ENCODE measurements at regions not wholly inside any gene's neighbourhood (a gene's known extent, or its start where the extent isn't known, plus 50 kb on each side); places are given as distances from the start of the nearest gene placed in this dataset.

- H4K20me1 ChIP-seq (ENCODE audit: control insufficient read depth, extremely low read depth, insufficient read depth, low read length), result no peaks in the 10 kb centered on the region
- peak overlapping the region; percentile 52 for H3K4me2 ChIP-seq (ENCODE audit: extremely low read depth, insufficient read depth, low read length)
- no peak overlapping the region for H3K27ac ChIP-seq (ENCODE audit: insufficient read depth, low read length)
- H3K9me3 ChIP-seq (ENCODE audit: control insufficient read depth, insufficient read depth, low read depth, low read length), result no peaks in the 10 kb centered on the region
- TF ChIP-seq CTCF (conservative IDR thresholded peaks at IDR 0.05 in 1 of 2, IDR thresholded peaks at IDR 0.05 in 1 of 2; ENCODE audit: low read depth in 1 of 2, low read length in 2 of 2) (no peak), EZH2 (IDR thresholded peaks at IDR 0.05; ENCODE audit: low read length, missing control alignments) (no peak)
- H3K9ac ChIP-seq (ENCODE audit: insufficient read depth, low read length), result no peak overlapping the region
- H2AFZ ChIP-seq (ENCODE audit: low read length), result no peak overlapping the region
- no peak overlapping the region for H3K4me3 ChIP-seq (replicated peaks in 1 of 4; ENCODE audit: control extremely low read depth in 1 of 4, insufficient read depth in 1 of 4, low read depth in 3 of 4, low read length in 4 of 4)
- no peaks in the 10 kb centered on the region for H3K36me3 ChIP-seq (ENCODE audit: control insufficient read depth, insufficient read depth, low read length)
- peaks cover 6% of the 10 kb centered on the region for H3K4me1 ChIP-seq (ENCODE audit: control insufficient read depth, extremely low read depth, insufficient read depth, low read length)
- DNase-seq (ENCODE audit: low read depth in 2 of 2), result peak; percentile 60 to 73
- H3K27me3 ChIP-seq (ENCODE audit: control insufficient read depth, insufficient read depth, low read length), result no peaks in the 10 kb centered on the region
- H3K79me2 ChIP-seq (ENCODE audit: control insufficient read depth, insufficient read depth, low read length), result no peaks in the 10 kb centered on the region
These were observed 832.1 kb upstream of the INTU start for GRCh38 chr4:126800575-126801141.

GRCh38 chr4:126807132-126807531, 825.6 kb upstream of the INTU start:
- no peak for DNase-seq (ENCODE audit: low read depth in 2 of 2)
- no peak overlapping the region for H3K4me3 ChIP-seq (replicated peaks in 1 of 4; ENCODE audit: control extremely low read depth in 1 of 4, insufficient read depth in 1 of 4, low read depth in 3 of 4, low read length in 4 of 4)
- H3K4me2 ChIP-seq (ENCODE audit: extremely low read depth, insufficient read depth, low read length), result no peak overlapping the region
- no peaks in the 10 kb centered on the region for H4K20me1 ChIP-seq (ENCODE audit: control insufficient read depth, extremely low read depth, insufficient read depth, low read length)
- no peak overlapping the region for H3K27ac ChIP-seq (ENCODE audit: insufficient read depth, low read length)
- H3K4me1 ChIP-seq (ENCODE audit: control insufficient read depth, extremely low read depth, insufficient read depth, low read length), result no peaks in the 10 kb centered on the region
- no peak for TF ChIP-seq CTCF (conservative IDR thresholded peaks at IDR 0.05 in 1 of 2, IDR thresholded peaks at IDR 0.05 in 1 of 2; ENCODE audit: low read depth in 1 of 2, low read length in 2 of 2)
- TF ChIP-seq EZH2 (IDR thresholded peaks at IDR 0.05; ENCODE audit: low read length, missing control alignments), result no peak
- H3K27me3 ChIP-seq (ENCODE audit: control insufficient read depth, insufficient read depth, low read length), result no peaks in the 10 kb centered on the region
- H2AFZ ChIP-seq (ENCODE audit: low read length), result peak overlapping the region; percentile 2
- H3K9me3 ChIP-seq (ENCODE audit: control insufficient read depth, insufficient read depth, low read depth, low read length), result no peaks in the 10 kb centered on the region
- no peaks in the 10 kb centered on the region for H3K79me2 ChIP-seq (ENCODE audit: control insufficient read depth, insufficient read depth, low read length)
- H3K9ac ChIP-seq (ENCODE audit: insufficient read depth, low read length), result no peak overlapping the region
- H3K36me3 ChIP-seq (ENCODE audit: control insufficient read depth, insufficient read depth, low read length), result no peaks in the 10 kb centered on the region

- no peaks in the 10 kb centered on the region for H3K36me3 ChIP-seq (ENCODE audit: control insufficient read depth, insufficient read depth, low read length)
- H3K4me3 ChIP-seq (replicated peaks in 1 of 4; ENCODE audit: control extremely low read depth in 1 of 4, insufficient read depth in 1 of 4, low read depth in 3 of 4, low read length in 4 of 4), result no peak overlapping the region
- H3K4me2 ChIP-seq (ENCODE audit: extremely low read depth, insufficient read depth, low read length), result no peak overlapping the region
- H3K27ac ChIP-seq (ENCODE audit: insufficient read depth, low read length), result no peak overlapping the region
- no peak for TF ChIP-seq CTCF (conservative IDR thresholded peaks at IDR 0.05 in 1 of 2, IDR thresholded peaks at IDR 0.05 in 1 of 2; ENCODE audit: low read depth in 1 of 2, low read length in 2 of 2)
- H2AFZ ChIP-seq (ENCODE audit: low read length), result no peak overlapping the region
- no peaks in the 10 kb centered on the region for H3K79me2 ChIP-seq (ENCODE audit: control insufficient read depth, insufficient read depth, low read length)
- H3K9me3 ChIP-seq (ENCODE audit: control insufficient read depth, insufficient read depth, low read depth, low read length), result no peaks in the 10 kb centered on the region
- H3K9ac ChIP-seq (ENCODE audit: insufficient read depth, low read length), result no peak overlapping the region
- no peak for DNase-seq (ENCODE audit: low read depth in 2 of 2)
- no peaks in the 10 kb centered on the region for H4K20me1 ChIP-seq (ENCODE audit: control insufficient read depth, extremely low read depth, insufficient read depth, low read length)
- H3K27me3 ChIP-seq (ENCODE audit: control insufficient read depth, insufficient read depth, low read length), result no peaks in the 10 kb centered on the region
- no peaks in the 10 kb centered on the region for H3K4me1 ChIP-seq (ENCODE audit: control insufficient read depth, extremely low read depth, insufficient read depth, low read length)
These were observed 820.7 kb upstream of the INTU start for GRCh38 chr4:126812076-126812475.

Data from fibroblast of lung (primary cell).